Stimulated activated CD8-positive, alpha-beta memory T cell treated with anti-CD3 and anti-CD28 coated beads, Interleukin-12 subunit alpha, Interleukin-12 subunit beta, amount 100 ng/mL, for 24 hours (primary cell): ENCODE measurements at regions not wholly inside any gene's neighbourhood (a gene's known extent, or its start where the extent isn't known, plus 50 kb on each side); places are given as distances from the start of the nearest gene placed in this dataset.
"Not testable (repeated sequence)": the region's sequence is repeated elsewhere in the genome, so short reads cannot be mapped to it uniquely, and the experiment has no call there.

Source experiments
- DNase-seq: peaks from one replicate; pipeline ENCODE4 v3.0.0-alpha.2; 2020; ENCODE audit errors: extremely low read depth

DNA sequence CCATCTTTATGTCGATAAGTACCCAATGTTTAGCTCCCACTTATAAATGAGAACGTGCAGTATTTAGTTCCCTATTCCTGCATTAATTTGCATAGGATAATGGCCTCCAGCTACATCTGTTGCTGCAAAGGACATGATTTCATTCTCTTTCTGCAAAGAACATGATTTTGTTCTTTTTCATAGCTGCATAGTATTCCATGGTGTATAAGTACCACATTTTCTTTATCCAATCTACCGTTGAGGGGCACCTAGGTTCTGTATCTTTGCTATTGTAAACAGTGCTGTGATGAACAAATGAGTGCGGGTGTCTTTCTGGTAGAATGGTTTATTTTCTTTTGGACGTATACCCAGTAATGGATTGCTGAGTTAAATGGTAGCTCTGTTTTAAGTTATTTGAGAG, 63.0 kb downstream of the HLX start:
- DNase-seq = no peak

DNA sequence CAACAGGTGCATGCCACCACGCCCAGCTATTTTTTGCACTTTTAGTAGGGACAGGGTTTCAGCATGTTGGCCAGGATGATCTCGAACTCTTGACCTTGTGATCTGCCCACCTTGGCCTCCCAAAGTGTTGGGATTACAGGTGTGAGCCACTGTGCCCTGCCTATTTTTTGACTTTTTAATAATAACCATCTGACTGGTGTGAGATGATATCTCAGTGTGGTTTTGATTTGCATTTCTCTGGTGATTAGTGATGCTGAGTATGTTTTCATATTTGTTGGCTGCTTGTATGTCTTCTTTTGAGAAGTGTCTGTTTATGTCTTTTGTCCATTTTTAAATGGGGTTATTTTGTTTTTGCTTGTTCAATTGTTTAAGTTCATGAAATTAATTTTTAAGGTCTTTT, 63.7 kb downstream of the HLX start:
- DNase-seq = not testable (repeated sequence)

DNA sequence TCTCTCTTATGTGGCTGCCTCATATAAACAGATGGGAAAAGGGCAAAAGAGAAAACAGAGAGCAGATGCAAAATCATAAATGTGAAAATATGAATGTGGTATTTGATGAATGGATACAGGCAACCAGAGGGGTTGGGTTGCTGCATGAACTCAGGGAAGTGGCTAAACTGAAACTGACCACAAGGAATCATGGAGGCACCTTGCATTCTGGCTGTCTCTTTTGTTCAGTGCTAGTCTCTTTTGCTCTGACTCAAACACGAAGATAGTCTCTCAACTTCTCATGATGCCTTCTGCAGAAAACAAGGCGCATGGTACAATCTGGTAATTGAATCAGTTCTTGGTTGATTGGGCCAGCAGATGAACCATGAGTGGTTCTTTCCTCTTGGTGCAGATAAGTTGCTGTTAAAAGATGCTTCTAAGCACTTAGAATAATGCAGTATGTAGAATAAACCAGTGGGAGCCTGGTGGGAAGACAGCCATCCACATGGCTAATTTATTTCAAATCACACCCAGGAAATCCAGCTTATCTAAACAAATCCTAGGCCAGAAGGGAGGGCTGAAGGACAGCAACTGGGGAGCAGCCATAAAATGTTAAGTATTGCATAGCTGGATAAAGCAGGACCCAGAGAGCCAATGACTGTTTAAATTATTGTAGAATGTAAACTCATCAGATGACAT, 64.2 kb downstream of the HLX start:
- DNase-seq = no peak

DNA sequence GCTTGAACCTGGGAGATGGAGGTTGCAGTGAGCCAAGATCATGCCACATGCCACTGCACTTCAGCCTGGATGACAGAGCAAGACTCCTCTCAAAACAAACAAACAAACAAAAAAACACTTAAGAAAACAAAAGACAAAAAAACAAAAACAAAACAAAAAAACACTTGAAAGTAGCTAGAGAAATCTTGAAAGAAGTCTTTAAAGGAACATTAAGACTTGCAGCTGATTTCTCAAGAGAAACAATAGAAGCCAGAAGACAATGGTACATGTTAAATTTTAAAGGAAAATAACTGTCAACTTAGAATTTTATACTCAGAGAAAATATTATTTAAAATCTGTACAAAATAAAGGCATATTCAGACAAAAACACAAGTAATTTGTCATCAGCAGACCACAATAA, 71.3 kb downstream of the HLX start:
- no peak for DNase-seq

DNA sequence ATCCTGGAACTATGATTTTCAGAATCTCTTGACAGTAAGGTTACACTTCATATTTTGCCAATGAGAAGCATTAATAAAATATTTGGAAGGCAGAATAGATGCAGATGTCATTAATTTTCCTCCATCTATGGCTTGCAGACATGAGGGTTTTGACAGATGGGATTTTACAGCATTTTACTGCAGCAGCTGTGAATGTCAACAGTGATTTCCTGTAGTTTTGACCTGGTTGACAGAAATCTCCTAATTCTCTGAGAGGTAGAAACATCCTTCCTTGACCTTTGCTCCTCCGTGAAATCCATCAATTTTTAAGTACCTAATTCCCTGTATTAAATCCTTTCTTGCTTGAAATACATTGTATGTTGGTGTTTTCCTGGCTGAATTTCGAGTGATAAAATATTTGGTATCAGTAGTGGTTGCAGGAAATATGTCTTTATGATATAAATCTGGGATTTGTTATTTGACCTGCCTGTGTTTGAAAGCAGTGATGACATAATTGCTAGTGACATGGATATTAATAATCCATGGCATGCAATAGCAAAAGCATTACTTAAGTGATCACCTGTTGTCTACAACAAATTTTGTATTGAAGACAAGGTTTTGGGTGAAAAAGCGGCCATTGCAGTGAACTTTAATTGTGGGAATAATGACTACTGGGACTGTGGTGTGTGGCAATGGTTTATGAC, 73.9 kb downstream of the HLX start:
- DNase-seq = no peak

DNA sequence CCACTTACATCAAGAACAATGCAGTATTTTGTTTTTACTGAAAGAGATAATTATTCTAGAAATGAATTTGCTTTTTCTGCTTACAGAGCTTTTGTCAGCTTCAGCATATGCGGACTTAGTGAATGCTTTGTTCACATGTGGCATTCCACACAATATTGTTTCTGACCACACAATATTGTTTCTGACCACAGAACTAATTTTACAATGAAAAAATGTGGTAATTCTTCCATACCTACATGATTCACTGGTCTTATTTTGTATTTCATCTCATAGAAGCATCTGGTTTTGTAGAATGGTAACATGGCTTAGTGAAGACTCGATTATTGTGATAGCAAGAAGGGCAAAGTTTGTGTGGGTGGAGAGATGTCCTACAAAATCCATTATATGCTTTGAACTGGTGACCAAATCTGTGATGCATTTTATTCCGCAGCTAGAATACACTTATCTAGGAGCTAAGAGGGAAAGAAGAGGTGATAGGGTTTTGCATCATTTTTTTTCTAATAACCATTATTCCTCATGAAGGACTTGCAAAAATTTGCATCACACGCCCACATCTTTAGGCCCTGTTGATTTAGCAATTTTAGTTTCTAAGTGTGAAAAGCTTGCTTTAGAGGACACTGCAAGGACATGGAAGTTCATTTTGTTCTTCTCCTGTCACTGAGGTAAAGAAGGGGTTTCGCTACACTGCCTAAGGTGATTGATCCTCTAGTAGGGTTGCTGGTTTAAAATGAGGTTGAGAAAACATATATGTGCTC, 75.3 kb downstream of the HLX start:
- DNase-seq = no peak

DNA sequence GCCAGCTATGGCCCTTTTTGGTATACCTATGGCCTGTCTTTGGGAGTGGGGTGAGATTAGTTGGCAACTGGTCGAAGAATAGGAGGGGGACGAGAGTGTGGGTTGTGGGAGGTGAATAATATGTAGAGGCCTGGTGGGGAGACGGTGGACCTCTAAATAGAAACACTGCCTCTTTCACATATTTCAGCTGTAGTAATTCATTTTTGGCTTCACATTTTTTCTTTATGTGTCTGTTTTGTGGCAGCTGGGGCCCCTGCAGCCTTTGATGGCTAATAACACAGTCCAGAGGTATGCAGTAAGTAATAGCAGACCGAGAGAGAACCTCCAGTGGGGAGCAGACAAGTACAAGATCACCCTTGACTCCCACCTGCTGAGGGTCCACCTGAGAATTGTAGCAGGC, 75.9 kb downstream of the HLX start:
- DNase-seq = no peak

DNA sequence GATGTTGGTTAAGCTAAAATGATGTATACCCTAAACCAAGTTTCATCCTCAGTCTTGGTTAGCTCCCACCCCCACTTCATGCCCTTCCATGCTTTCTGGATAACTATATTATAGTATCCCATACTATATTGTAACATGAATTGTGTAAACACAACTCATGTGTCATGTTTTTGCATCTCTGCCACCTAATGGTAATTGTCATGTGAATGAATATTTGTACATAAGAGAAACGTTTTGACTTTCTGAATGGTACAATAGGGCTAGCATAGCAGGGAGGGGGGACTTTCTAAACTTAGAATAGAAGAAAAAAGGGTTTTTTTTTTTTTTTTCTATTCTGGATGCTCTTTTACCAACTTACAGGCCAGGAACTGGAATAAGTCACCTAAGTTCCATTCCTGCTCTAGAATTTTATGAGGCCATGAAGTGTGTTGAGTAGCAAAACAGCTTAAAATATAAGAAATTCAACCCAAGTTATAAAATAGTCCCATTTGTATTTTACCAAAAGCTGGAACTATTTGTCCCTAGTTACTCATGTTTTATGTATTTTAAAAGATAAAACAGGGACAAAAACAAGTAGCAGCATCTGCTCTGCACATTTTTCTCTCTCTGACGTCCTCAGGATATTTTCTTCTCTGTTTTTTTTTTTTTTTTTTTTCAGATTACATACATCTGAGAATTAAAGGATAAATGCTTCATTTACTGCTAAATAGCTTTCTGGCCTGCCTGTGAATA, 77.4 kb downstream of the HLX start:
- DNase-seq = no peak

DNA sequence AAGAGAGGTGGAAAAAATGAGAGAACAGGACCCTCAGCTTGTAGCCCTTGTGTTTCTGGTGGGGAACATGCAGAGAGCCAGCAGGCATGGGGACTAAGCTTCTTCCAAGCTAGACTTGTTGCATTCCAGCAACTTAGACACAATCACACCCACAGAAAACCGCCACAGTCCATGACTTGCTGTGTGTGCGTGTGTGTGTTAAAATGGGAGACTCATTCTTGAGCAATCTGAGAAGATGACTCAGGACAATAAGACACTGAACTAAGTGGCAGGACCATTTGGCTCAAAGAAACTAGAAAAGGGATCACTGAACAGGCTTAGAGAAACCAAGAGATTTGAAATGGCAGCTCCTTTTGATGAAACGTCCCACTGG, 78.0 kb downstream of the HLX start:
- no peak for DNase-seq

DNA sequence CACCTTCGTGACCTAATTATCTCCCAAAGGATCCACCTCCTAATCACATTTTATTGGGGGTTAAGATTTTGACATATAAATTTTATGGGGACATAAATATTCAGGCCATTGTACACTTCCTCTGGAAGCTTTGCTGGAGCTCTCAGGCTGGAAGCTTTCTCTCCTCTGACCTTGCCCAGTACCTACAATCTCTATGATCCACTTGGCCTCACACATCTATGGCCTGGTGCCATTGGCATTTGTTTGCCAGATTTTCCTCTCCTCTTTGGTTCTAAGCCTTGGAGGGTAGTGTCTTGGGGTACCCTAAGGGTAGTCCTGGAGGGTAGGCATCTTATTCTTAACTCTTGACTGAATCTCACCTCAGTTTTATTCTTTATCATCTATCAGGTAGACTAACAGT, 79.0 kb downstream of the HLX start:
- DNase-seq = no peak

DNA sequence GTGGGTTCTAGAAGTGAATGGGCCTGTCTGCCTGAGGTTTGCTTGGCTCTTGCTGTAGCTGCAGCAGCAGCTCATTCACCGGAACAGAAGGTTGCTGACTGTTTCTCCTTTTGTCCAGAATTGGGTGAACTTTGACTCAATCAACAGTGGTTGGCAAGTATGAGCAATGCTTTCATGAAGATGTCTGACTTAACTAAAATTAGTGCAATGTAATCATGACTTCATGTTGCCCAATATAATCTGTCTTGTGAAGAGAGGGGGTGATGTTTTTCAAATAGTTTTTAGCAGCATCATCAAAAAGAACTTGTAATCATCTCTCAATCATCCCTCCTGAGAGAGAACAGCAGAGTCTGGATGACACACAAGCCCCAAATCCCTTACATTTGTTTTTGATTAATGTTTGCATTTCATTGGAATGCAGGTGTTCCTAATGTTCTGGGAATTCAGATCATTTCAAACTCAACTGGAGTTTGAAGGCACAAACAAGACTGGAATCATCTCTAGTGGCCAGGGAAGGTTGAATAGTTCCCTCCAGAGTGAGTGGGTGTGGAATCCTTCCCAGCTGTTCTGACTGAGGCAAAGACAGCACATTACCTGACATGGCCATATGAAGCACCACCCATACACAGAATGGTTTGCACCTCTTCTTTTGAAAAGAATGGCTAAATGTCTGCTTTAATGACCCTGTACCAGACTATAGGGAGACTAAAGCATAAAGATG, 82.9 kb downstream of the HLX start:
- no peak for DNase-seq

DNA sequence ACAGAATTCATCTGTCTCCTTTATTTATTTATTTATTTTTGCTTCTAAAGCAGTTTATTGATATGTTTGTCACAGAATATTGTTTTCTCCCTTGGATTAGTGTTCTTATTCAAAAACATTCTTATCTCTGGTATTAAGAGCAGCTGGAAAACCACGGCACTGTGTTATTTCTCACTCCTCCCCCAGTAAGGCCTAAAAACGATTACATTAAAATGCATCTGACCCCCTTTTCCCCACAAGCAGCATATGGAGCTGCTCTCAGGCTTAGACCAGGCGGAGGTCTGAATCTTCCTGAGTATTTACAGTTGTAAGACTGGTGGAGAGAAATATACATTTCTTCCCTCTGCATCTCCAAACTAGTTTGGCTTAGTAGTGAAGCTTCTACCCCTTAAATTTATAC, 86.8 kb downstream of the HLX start:
- no peak for DNase-seq

DNA sequence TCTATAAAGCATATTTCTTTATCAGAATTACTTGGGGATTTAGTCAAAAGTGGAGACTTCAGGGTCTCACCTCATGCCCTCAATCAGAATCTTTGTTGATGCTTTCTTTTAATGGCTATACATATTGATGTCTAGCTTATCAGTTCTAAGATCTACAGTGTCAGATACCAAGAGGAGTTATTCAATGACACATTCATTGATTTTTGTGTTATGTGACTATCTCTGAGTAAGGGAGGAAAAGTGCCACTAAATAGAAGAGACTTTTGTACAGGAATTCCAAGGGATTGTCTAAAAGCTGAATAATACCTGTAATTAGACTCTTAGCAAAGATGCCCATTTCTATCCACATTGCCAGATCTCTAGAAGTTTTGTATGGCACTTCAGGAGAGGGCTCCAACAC, 87.2 kb downstream of the HLX start:
- no peak for DNase-seq

DNA sequence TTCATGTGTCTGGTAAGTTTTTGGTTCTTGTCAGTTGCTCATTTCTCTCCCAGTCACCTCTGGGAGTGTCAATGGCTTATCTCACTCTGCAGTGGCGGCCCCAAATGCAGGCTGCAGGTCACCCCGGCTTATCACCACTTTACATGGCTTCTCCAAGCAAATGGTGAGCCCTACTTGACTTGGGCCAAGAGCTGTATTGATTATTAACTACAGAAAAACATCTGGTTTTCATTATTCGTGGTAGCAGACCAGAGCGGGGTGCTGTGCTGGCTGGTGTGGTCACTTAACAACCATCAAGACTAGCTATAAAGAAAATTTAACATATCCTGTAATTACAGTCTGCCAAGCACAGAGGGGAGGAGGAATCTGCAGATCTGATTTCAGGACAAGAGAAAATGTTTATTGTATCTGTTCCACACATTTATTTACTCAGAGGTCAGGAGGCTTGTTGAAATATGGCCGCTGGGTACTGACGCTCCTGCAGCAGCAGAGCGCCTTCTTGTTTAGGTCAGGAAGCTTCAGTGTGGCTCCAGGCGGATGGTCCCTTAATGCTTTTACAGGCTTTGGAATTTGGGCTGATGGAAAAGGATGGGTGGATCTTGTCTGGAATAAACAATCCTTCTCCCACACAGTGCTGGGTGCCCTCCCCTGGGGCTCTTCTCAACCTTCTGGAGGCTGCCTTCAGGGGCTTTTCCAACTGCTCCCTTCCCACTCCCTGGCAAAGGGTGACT, 87.8 kb downstream of the HLX start:
- DNase-seq = no peak

DNA sequence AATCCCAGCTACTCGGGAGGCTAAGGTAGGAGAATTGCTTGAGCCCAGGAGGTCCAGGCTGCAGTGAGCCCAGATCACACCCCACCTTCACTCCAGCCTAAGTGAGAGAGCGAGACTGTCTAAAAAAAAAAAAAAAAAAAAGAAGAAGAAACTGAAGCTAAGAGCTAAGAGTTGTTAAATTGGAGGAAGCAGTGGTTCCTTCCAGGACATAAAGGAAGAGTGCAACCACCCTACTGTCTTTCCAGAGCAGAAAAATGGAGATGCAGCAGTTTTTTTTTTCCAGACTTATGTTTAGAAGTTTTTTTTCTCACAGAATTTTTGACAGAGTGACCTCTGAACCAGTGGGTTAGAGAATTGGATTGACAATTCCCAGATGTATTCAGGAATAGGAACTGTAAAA, 88.7 kb downstream of the HLX start:
- no peak for DNase-seq

DNA sequence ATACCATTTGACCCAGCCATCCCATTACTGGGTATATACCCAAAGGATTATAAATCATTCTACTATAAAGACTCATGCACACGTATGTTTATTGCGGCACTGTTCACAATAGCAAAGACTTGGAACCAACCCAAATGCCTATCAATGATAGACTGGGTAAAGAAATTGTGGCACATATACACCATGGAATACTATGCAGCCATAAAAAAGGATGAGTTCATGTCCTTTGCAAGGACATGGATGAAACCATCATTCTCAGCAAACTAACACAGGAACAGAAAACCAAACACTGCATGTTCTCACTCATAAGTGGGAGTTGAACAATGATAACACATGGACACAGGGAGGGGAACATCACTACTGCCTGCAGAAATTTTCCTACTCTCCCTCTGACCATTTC, 90.0 kb downstream of the HLX start:
- DNase-seq = not testable (repeated sequence)

DNA sequence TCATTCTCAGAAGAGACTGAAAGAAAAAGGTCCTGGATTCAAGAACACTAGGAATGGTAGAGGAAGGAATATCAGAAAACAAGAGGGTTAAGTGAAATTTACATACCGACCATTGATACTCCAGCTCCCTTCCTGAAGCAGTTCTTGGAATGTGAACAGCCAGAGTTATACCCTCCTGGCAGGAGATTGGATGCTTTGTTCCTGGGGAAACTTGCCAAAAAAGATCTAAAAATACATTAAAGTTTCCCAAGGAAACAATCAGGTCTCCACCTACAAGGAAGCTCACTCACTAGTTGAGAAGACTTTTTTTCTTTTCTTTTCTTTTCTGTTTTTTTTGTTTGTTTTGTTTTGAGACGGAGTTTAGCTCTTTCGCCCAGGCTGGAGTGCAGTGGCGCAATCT, 91.1 kb downstream of the HLX start:
- no peak for DNase-seq

DNA sequence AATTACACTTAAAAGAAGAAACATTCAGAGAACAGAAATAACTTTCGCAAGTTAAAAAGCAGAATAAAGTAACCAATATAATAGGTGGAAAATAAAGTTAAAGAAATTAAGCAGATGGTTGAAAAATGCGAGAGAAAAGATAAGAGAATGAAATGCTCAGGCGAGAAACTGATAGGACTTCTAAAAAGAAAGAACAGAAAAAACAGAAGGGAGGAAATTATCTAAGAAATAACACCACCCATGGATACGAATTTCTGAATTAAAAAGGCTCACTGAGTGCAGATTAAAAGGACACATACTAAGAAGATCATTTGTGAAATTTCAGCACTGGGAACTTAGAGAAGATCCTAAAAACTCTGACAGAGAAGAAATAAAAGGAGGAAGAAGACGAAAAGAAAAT, 92.0 kb downstream of the HLX start:
- no peak for DNase-seq

DNA sequence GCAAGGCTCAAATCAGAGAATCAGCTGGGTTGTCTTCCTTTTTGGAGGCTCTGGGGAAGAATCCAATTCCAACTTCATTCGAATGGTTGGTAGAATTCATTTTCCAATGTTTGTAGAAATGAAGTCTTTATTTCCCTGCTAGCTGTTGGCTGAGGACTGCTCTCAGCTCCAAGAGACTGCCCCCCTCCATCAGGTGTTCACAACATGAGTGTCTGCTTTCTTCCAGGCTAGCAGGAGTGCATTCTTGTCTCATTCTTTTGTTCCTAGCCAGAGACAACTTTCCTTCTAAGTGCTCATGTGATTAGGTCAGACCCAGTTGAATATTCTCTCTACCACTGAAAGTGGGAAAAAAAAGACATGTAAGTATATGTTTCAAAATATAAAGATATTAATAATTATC, 95.2 kb downstream of the HLX start:
- no peak for DNase-seq

DNA sequence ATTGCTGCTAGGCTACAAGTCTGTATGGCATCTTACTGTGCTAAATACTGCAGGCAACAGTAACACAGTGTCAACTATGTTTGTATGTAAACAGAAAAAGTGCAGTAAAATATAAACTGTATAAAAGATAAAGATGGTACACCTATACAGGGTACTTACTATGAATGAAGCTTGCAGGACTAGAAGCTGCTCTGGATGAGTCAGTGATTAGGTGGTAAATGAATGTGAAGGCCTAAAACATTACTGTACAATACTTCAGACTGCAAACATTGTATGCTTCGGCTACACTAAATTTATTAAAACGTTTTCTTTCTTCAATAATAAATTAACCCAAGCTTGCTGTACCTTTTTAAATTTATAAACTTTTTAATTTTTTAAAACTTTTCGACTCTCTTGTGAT, 97.1 kb downstream of the HLX start:
- DNase-seq = no peak

DNA sequence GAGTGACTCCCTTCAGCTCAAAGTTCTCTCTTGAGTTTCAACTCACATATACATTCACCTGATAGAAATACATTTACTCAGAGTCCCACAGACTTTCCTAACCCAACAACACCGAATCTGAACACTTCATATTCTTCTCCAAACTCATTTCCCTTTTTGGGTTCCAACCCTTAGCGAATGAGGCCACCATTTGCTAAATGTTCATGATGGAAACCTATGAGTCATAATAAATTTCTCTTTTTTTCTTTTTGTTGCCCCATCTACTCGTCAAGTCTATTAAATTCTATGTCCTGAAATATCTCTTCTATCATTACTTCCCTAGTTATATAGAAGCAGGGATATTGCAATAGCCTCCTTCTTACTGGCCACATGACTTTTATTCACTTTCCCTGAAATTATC, 100.1 kb downstream of the HLX start:
- DNase-seq = no peak
